Left ventricle myocardium inferior (tissue), 1 donor: ENCODE measurements at regions not wholly inside any gene's neighbourhood (a gene's known extent, or its start where the extent isn't known, plus 50 kb on each side); places are given as distances from the start of the nearest gene placed in this dataset.
A peak's percentile ranks its signal among the peaks of the same experiment; 100 is the strongest.
"Not testable (repeated sequence)": the region's sequence is repeated elsewhere in the genome, so short reads cannot be mapped to it uniquely, and the experiment has no call there.

Experiments
- DNase-seq: peaks from one replicate; pipeline ENCODE4 v3.0.0-alpha.2; 2020
- H3K27ac ChIP-seq: fragments of 200-600 bp; replicated peaks from 2 replicates; pipeline ENCODE4 v1.8.0; 2021
- H3K27me3 ChIP-seq: fragments of 200-600 bp; 2 replicates; pipeline ENCODE4 v1.8.0; 2021; ENCODE audit warnings: low read depth
- H3K36me3 ChIP-seq: fragments of 200-600 bp; 2 replicates; pipeline ENCODE4 v1.8.0; 2021
- H3K4me1 ChIP-seq: fragments of 200-600 bp; 2 replicates; pipeline ENCODE4 v1.8.0; 2021
- H3K4me3 ChIP-seq: fragments of 200-600 bp; 2 replicates; pipeline ENCODE4 v1.8.0; 2021; ENCODE audit warnings: mild to moderate bottlenecking, moderate library complexity
- H3K9me3 ChIP-seq: fragments of 200-600 bp; replicated peaks from 2 replicates; pipeline ENCODE4 v1.8.0; 2021
- CTCF ChIP-seq: fragments of 200-600 bp; IDR thresholded peaks from 2 replicates; pipeline ENCODE4 v1.8.0; 2021; ENCODE audit warnings: antibody characterized with exemption, mild to moderate bottlenecking, borderline replicate concordance
- intact Hi-C: fragments of 100-400 bp; cut with micrococcal nuclease; formaldehyde crosslinking; loops from one replicate; pipeline ENCODE4 v1.11.0; 2022
- donor health status: DM: no; HTN: yes; CAD: no; lungs with severe emphysema.

GRCh38 chr5:40428126-40428525, 251.6 kb upstream of the PTGER4 start:
- H3K27me3 ChIP-seq, result no peaks in the 10 kb centered on the region
- H3K4me3 ChIP-seq, result no peak overlapping the region
- no peak for TF ChIP-seq CTCF
- H3K9me3 ChIP-seq, result peaks cover 8% of the 10 kb centered on the region
- intact Hi-C loops, result no loop called here
- no peaks in the 10 kb centered on the region for H3K36me3 ChIP-seq
- DNase-seq, result peak; percentile 28
- H3K27ac ChIP-seq, result no peak overlapping the region
- H3K4me1 ChIP-seq, result peaks cover 16% of the 10 kb centered on the region

- H3K4me1 ChIP-seq, H3K27me3 ChIP-seq, DNase-seq, H3K4me3 ChIP-seq, H3K36me3 ChIP-seq, H3K27ac ChIP-seq, intact Hi-C loops: not testable (repeated sequence)
- H3K9me3 ChIP-seq, result peaks cover 36% of the 10 kb centered on the region
These were observed 262.5 kb upstream of the PTGER4 start for GRCh38 chr5:40417046-40417810.

- no peak overlapping the region for H3K4me3 ChIP-seq
- no peak for TF ChIP-seq CTCF
- no peak overlapping the region for H3K27ac ChIP-seq
- intact Hi-C loops, result no loop called here
- DNase-seq, result no peak
- H3K9me3 ChIP-seq, result peaks cover 34% of the 10 kb centered on the region
- H3K27me3 ChIP-seq, result no peaks in the 10 kb centered on the region
- H3K4me1 ChIP-seq, result peaks cover 2% of the 10 kb centered on the region
- H3K36me3 ChIP-seq, result no peaks in the 10 kb centered on the region
These were observed 263.1 kb upstream of the PTGER4 start for GRCh38 chr5:40416588-40416987.

- TF ChIP-seq CTCF, result no peak
- no peak overlapping the region for H3K4me3 ChIP-seq
- no peaks in the 10 kb centered on the region for H3K36me3 ChIP-seq
- no peak for DNase-seq
- no peaks in the 10 kb centered on the region for H3K27me3 ChIP-seq
- peaks cover 7% of the 10 kb centered on the region for H3K4me1 ChIP-seq
- H3K9me3 ChIP-seq, result peaks cover 29% of the 10 kb centered on the region
- no peak overlapping the region for H3K27ac ChIP-seq
- intact Hi-C loops, result no loop called here
These were observed 263.6 kb upstream of the PTGER4 start for GRCh38 chr5:40416098-40416497.

- intact Hi-C loops, result no loop called here
- no peak overlapping the region for H3K27ac ChIP-seq
- no peak for TF ChIP-seq CTCF
These were observed 264.8 kb upstream of the PTGER4 start for GRCh38 chr5:40414922-40415321.

GRCh38 chr5:40413743-40414142, 266.0 kb upstream of the PTGER4 start:
- no peak overlapping the region for H3K4me3 ChIP-seq
- no peaks in the 10 kb centered on the region for H3K36me3 ChIP-seq
- TF ChIP-seq CTCF, result no peak
- H3K27ac ChIP-seq, result no peak overlapping the region
- peaks cover 24% of the 10 kb centered on the region for H3K4me1 ChIP-seq
- intact Hi-C loops, result no loop called here
- peaks cover 17% of the 10 kb centered on the region for H3K9me3 ChIP-seq
- DNase-seq, result no peak
- H3K27me3 ChIP-seq, result no peaks in the 10 kb centered on the region

More at GRCh38 chr5:40414922-40415321, 264.8 kb upstream of the PTGER4 start:
- no peak overlapping the region for H3K4me3 ChIP-seq
- H3K9me3 ChIP-seq, result peaks cover 26% of the 10 kb centered on the region
- H3K27me3 ChIP-seq, result no peaks in the 10 kb centered on the region
- DNase-seq, result no peak
- peaks cover 17% of the 10 kb centered on the region for H3K4me1 ChIP-seq
- no peaks in the 10 kb centered on the region for H3K36me3 ChIP-seq
